ENCODE measurements at regions not wholly inside any gene's neighbourhood (a gene's known extent, or its start where the extent isn't known, plus 50 kb on each side); places are given as distances from the start of the nearest gene placed in this dataset.

GRCh38 chr17:72208832-72209231 is 88.0 kb downstream of the SOX9 start:
- DNase-seq (ENCODE audit: low spot score): no peak

- DNase-seq (ENCODE audit: low spot score): no peak
Observed at GRCh38 chr17:72212041-72212440, 91.2 kb downstream of the SOX9 start.

- no peak for DNase-seq (ENCODE audit: low spot score)
Observed at GRCh38 chr17:72215490-72215889, 94.7 kb downstream of the SOX9 start.

GRCh38 chr17:72215928-72216327 is 95.1 kb downstream of the SOX9 start:
- no peak for DNase-seq (ENCODE audit: low spot score)

GRCh38 chr17:72219137-72219823 is 98.5 kb downstream of the SOX9 start:
- DNase-seq (ENCODE audit: low spot score): no peak

GRCh38 chr17:72219824-72220493 is 99.1 kb downstream of the SOX9 start:
- DNase-seq (ENCODE audit: low spot score): no peak

- no peak for DNase-seq (ENCODE audit: low spot score)
Observed at GRCh38 chr17:72222661-72223380, 102.0 kb downstream of the SOX9 start.

GRCh38 chr17:72223866-72224291 is 103.1 kb downstream of the SOX9 start:
- DNase-seq (ENCODE audit: low spot score): no peak

GRCh38 chr17:72226322-72226721 is 105.5 kb downstream of the SOX9 start:
- DNase-seq (ENCODE audit: low spot score): no peak

GRCh38 chr17:72233986-72234385 is 113.2 kb downstream of the SOX9 start:
- DNase-seq (ENCODE audit: low spot score): no peak

- no peak for DNase-seq (ENCODE audit: low spot score)
Observed at GRCh38 chr17:72234985-72235384, 114.2 kb downstream of the SOX9 start.

- no peak for DNase-seq (ENCODE audit: low spot score)
Observed at GRCh38 chr17:72236980-72237633, 116.3 kb downstream of the SOX9 start.

- DNase-seq (ENCODE audit: low spot score): no peak
Observed at GRCh38 chr17:72238157-72238673, 117.4 kb downstream of the SOX9 start.

- DNase-seq (ENCODE audit: low spot score): no peak
Observed at GRCh38 chr17:72239548-72239947, 118.7 kb downstream of the SOX9 start.

- no peak for DNase-seq (ENCODE audit: low spot score)
Observed at GRCh38 chr17:72240333-72240732, 119.5 kb downstream of the SOX9 start.

GRCh38 chr17:72244494-72244893 is 123.7 kb downstream of the SOX9 start:
- no peak for DNase-seq (ENCODE audit: low spot score)

- no peak for DNase-seq (ENCODE audit: low spot score)
Observed at GRCh38 chr17:72244956-72245355, 124.1 kb downstream of the SOX9 start.

- no peak for DNase-seq (ENCODE audit: low spot score)
Observed at GRCh38 chr17:72249441-72249840, 128.6 kb downstream of the SOX9 start.

- no peak for DNase-seq (ENCODE audit: low spot score)
Observed at GRCh38 chr17:72250206-72250605, 129.4 kb downstream of the SOX9 start.

GRCh38 chr17:72253597-72253996 is 132.8 kb downstream of the SOX9 start:
- DNase-seq (ENCODE audit: low spot score): no peak

- no peak for DNase-seq (ENCODE audit: low spot score)
Observed at GRCh38 chr17:72254808-72255449, 134.1 kb downstream of the SOX9 start.

GRCh38 chr17:72255481-72255880 is 134.7 kb downstream of the SOX9 start:
- DNase-seq (ENCODE audit: low spot score): no peak
